WTC11 (cell line): ENCODE measurements at regions not wholly inside any gene's neighbourhood (a gene's known extent, or its start where the extent isn't known, plus 50 kb on each side); places are given as distances from the start of the nearest gene placed in this dataset.

Source experiments
- ATAC-seq: fragments of 200-7000 bp; cut with Tn5 transposase; 2 replicates; pipeline ENCODE4 v1.10.0; 2021; ENCODE audit warnings: mild to moderate bottlenecking, moderate library complexity
- CTCF ChIA-PET: fragments of 300-600 bp; sonication (Branson Sonifier 250); formaldehyde crosslinking; loops from one replicate; lab custom pipeline; 2021; ENCODE audit warnings: antibody characterized with exemption; lab: Charles Lee
- POLR2A ChIA-PET: fragments of 350-600 bp; sonication (Branson Sonifier 250); formaldehyde crosslinking; loops from one replicate; lab custom pipeline; 2021; ENCODE audit warnings: antibody characterized with exemption; lab: Charles Lee
- DNase-seq: peaks from one replicate; pipeline ENCODE4 v3.0.0; 2021; ENCODE audit warnings: low spot score
- H3K27ac Mint-ChIP-seq: 2 replicates; pipeline ENCODE4 v1.8.0; 2021; ENCODE audit warnings: mixed read lengths
- H3K27me3 Mint-ChIP-seq: 2 replicates; pipeline ENCODE4 v1.8.0; 2021; ENCODE audit warnings: low read depth, mild to moderate bottlenecking, moderate library complexity, mixed read lengths
- H3K36me3 Mint-ChIP-seq: 2 replicates; pipeline ENCODE4 v1.8.0; 2021; ENCODE audit warnings: mixed read lengths
- H3K4me1 Mint-ChIP-seq: 2 replicates; pipeline ENCODE4 v1.8.0; 2022; ENCODE audit warnings: mixed read lengths
- H3K4me3 Mint-ChIP-seq: 2 replicates; pipeline ENCODE4 v1.8.0; 2021; ENCODE audit warnings: mild to moderate bottlenecking, moderate library complexity, mixed read lengths
- H3K9me3 Mint-ChIP-seq: 2 replicates; pipeline ENCODE4 v1.8.0; 2021; ENCODE audit warnings: mixed read lengths
- ATF1 ChIP-seq: sonication (generic); formaldehyde crosslinking; IDR thresholded peaks from 2 replicates; pipeline ENCODE4 v1.8.1; 2023; ENCODE audit warnings: mild to moderate bottlenecking, moderate library complexity, missing genetic modification reagents
- ELF4 ChIP-seq: sonication (generic); formaldehyde crosslinking; IDR thresholded peaks from 2 replicates; pipeline ENCODE4 v1.8.1; 2022; ENCODE audit warnings: low read depth, mild to moderate bottlenecking, moderate library complexity, missing genetic modification reagents
- FOXK1 ChIP-seq: sonication (generic); formaldehyde crosslinking; IDR thresholded peaks from 2 replicates; pipeline ENCODE4 v1.8.0; 2022; ENCODE audit warnings: mild to moderate bottlenecking, moderate library complexity, missing genetic modification reagents
- JAZF1 ChIP-seq: fragments of 250-450 bp; sonication (Bioruptor Pico); IDR thresholded peaks from 2 replicates; pipeline ENCODE4 v1.9.0; 2021; ENCODE audit warnings: moderate library complexity, mild to moderate bottlenecking, inconsistent platforms
- RORB ChIP-seq: fragments of 250-450 bp; sonication (Bioruptor Pico); IDR thresholded peaks from 2 replicates; pipeline ENCODE4 v1.9.0; 2021; ENCODE audit warnings: mild to moderate bottlenecking
- ZMAT4 ChIP-seq: fragments of 250-450 bp; sonication (Bioruptor Pico); IDR thresholded peaks from 2 replicates; pipeline ENCODE4 v1.9.0; 2021; ENCODE audit warnings: mild to moderate bottlenecking
- ZNF219 ChIP-seq: sonication (generic); formaldehyde crosslinking; IDR thresholded peaks from 2 replicates; pipeline ENCODE4 v1.8.0; 2023; ENCODE audit warnings: missing genetic modification reagents, mild to moderate bottlenecking, borderline replicate concordance
- ZNF423 ChIP-seq: fragments of 250-450 bp; sonication (Bioruptor Pico); IDR thresholded peaks from 2 replicates; pipeline ENCODE4 v2.1.2; 2022; ENCODE audit warnings: mild to moderate bottlenecking, moderate library complexity
- ZNF532 ChIP-seq: fragments of 250-450 bp; sonication (Bioruptor Pico); IDR thresholded peaks from 2 replicates; pipeline ENCODE4 v1.9.0; 2021; ENCODE audit warnings: mild to moderate bottlenecking, borderline replicate concordance
- TF ChIP-seq, protein P1 (sequence below): fragments of 250-450 bp; sonication (Bioruptor Pico); IDR thresholded peaks from 2 replicates; pipeline ENCODE4 v2.1.2; 2022; ENCODE audit warnings: mild to moderate bottlenecking, moderate library complexity
- TF ChIP-seq, protein P2 (sequence below): sonication (generic); formaldehyde crosslinking; IDR thresholded peaks from 2 replicates; pipeline ENCODE4 v1.8.1; 2023; ENCODE audit warnings: mild to moderate bottlenecking, missing genetic modification reagents, moderate library complexity
- TF ChIP-seq, protein P3 (sequence below): sonication (generic); formaldehyde crosslinking; IDR thresholded peaks from 2 replicates; pipeline ENCODE4 v1.8.1; 2022; ENCODE audit warnings: low read depth, missing genetic modification reagents, borderline replicate concordance

- H3K36me3 Mint-ChIP-seq, result peaks cover 5% of the 10 kb centered on the region; the same call in 1 of the 2 replicates
- no peak for DNase-seq
- ChIA-PET CTCF (interaction anchor here (1.5 kb wide), 1 partner anchor 241 kb away, joined by 3 read pairs; no protein-coding TSS in a partner anchor), POLR2A (no interaction called here)
- ATAC-seq, result no peak
- no peak overlapping the region for H3K27ac Mint-ChIP-seq
- no peak overlapping the region for H3K4me3 Mint-ChIP-seq
- H3K4me1 Mint-ChIP-seq, result no peaks in the 10 kb centered on the region
- no peaks in the 10 kb centered on the region for H3K27me3 Mint-ChIP-seq
- TF ChIP-seq ZNF532 (CRISPR knock-in tag) (no peak), ZNF423 (CRISPR knock-in tag) (no peak), FOXK1 (CRISPR knock-in tag) (no peak), JAZF1 (CRISPR knock-in tag) (no peak), ZMAT4 (CRISPR knock-in tag) (no peak)
- TF ChIP-seq, protein P1, sequence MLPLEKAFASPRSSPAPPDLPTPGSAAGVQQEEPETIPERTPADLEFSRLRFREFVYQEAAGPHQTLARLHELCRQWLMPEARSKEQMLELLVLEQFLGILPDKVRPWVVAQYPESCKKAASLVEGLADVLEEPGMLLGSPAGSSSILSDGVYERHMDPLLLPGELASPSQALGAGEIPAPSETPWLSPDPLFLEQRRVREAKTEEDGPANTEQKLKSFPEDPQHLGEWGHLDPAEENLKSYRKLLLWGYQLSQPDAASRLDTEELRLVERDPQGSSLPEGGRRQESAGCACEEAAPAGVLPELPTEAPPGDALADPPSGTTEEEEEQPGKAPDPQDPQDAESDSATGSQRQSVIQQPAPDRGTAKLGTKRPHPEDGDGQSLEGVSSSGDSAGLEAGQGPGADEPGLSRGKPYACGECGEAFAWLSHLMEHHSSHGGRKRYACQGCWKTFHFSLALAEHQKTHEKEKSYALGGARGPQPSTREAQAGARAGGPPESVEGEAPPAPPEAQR (CRISPR knock-in tag), result no peak
- peaks cover 11% of the 10 kb centered on the region for H3K9me3 Mint-ChIP-seq
These were observed 1160.4 kb downstream of the EFNA5 start for GRCh38 chr5:106510321-106510720.

GRCh38 chr5:106508894-106509293, 1161.8 kb downstream of the EFNA5 start:
- H3K27ac Mint-ChIP-seq, result no peak overlapping the region
- no peak overlapping the region for H3K4me3 Mint-ChIP-seq
- TF ChIP-seq, protein P2, sequence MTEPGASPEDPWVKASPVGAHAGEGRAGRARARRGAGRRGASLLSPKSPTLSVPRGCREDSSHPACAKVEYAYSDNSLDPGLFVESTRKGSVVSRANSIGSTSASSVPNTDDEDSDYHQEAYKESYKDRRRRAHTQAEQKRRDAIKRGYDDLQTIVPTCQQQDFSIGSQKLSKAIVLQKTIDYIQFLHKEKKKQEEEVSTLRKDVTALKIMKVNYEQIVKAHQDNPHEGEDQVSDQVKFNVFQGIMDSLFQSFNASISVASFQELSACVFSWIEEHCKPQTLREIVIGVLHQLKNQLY (CRISPR knock-in tag), result no peak
- TF ChIP-seq ELF4 (CRISPR knock-in tag) (no peak), ZMAT4 (CRISPR knock-in tag) (no peak), ATF1 (CRISPR knock-in tag) (no peak), RORB (no peak)
- TF ChIP-seq, protein P3, sequence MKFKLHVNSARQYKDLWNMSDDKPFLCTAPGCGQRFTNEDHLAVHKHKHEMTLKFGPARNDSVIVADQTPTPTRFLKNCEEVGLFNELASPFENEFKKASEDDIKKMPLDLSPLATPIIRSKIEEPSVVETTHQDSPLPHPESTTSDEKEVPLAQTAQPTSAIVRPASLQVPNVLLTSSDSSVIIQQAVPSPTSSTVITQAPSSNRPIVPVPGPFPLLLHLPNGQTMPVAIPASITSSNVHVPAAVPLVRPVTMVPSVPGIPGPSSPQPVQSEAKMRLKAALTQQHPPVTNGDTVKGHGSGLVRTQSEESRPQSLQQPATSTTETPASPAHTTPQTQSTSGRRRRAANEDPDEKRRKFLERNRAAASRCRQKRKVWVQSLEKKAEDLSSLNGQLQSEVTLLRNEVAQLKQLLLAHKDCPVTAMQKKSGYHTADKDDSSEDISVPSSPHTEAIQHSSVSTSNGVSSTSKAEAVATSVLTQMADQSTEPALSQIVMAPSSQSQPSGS (CRISPR knock-in tag), result no peak
- no peaks in the 10 kb centered on the region for H3K4me1 Mint-ChIP-seq
- H3K9me3 Mint-ChIP-seq, result peaks cover 11% of the 10 kb centered on the region
- DNase-seq, result no peak
- ChIA-PET POLR2A (interaction anchor here (0.5 kb wide), 1 partner anchor 1910 kb away, joined by 4 read pairs; no protein-coding TSS in a partner anchor), CTCF (no interaction called here)
- H3K27me3 Mint-ChIP-seq, result no peaks in the 10 kb centered on the region
- H3K36me3 Mint-ChIP-seq, result peaks cover 5% of the 10 kb centered on the region; the same call in 1 of the 2 replicates
- no peak for ATAC-seq

- H3K27ac Mint-ChIP-seq, result no peak overlapping the region
- CTCF ChIA-PET, result no interaction called here
These were observed 1176.8 kb downstream of the EFNA5 start for GRCh38 chr5:106493910-106494309.

More at GRCh38 chr5:106493910-106494309, 1176.8 kb downstream of the EFNA5 start:
- Mint-ChIP-seq H3K9me3 (no peaks in the 10 kb centered on the region), H3K27me3 (no peaks in the 10 kb centered on the region), H3K36me3 (no peaks in the 10 kb centered on the region), H3K4me3 (no peak overlapping the region), H3K4me1 (no peaks in the 10 kb centered on the region)
- ATAC-seq, result no peak
- POLR2A ChIA-PET, result no interaction called here
- TF ChIP-seq, protein P3 (CRISPR knock-in tag), result no peak
- no peak for TF ChIP-seq ZNF219 (CRISPR knock-in tag)
- no peak for DNase-seq
